CD1c-positive myeloid dendritic cell (primary cell): ENCODE measurements at regions not wholly inside any gene's neighbourhood (a gene's known extent, or its start where the extent isn't known, plus 50 kb on each side); places are given as distances from the start of the nearest gene placed in this dataset.

Experiments
- DNase-seq: peaks from one replicate; pipeline ENCODE4 v3.0.0-alpha.2; 2016; ENCODE audit errors: extremely low spot score

DNA sequence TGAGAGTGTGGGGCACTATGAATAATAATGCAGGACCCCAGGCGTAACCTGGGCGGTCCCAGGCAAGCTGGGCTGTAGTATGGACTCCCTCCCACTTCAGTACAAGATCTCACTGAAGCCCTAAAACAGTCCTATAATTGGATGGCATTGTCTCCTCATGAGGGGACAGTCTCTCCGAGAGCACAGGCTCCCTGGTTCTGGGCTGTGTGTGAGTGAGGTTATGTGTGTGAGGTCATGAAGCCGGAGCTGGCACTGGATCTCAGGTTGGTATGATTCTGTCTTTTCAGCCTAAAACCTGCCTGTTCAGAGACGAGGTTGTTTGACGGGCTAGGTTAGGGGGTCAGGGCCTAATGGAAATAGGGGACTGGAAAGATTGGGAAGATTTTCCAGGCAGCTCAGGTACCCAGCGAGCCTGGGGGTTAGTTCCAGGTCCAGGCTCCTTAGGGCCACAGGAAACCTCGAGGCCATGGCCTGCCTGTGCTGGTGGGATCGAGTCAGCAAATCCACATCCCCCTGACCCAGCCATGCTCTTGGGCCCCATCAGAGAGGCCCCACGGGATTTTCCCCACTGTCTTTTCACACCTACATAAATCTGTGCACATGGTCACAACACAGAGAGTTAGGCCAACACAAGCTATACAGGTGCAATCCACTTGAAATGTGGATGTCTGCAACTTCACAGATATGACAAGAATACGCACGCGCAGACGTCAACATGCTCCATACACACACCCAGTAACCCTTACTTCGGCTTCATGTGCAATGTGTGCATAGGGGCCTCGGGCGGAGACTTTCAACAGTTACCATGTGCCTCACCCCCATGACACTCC, 94.8 kb downstream of the INHBB start:
- DNase-seq: no peak

DNA sequence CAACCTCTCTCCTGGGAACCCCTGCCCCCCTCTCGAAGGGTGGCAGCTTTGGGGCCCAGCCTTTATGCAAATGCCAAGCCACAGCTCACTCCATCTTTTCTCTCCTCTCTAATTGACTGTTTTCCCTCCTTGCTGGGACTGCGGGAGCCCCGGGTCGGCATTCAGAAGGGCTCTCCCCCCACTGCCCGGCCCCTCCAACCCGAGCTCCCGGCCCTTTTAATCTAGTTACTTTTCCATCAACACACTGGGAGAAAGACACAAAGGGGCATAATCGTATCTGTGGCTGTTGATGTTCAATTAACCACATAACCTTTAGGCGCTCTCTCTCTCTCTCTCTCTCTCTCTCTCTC, 95.4 kb downstream of the INHBB start:
- no peak for DNase-seq

DNA sequence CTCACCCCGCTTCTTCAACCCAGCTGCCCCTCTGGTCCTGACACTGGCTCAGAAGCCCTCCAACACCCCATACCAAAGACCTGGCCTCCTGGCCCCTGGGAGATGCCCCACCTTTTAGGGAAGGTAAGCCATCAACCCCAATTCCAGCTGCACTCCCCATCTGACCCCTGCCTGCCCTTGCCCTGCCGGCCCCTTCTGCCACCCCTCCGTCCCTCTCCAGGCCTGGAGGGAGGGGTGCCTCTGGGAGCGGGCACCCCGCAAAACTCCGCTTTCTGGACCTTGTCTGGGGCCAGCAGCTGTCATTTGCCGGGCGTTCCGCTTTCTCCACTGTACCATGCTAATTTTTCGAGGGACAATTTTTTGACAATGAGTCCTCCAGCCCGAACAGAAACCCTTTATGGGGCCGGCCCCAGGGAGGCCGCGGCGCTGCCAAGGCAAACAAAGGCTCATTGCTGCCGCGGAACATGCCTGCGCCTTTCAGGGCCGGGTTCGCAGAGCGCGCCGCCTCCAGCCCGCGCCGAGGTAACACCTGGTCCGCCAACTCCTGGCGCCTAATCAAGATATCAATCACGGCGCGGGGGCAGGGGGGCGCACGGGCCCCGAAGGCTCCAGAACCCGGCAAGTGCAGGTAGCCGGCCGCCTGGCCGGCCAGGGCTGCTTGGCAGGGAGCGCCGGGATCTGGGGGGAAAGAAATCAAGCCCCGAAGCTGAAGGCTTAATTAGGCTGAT, 96.0 kb downstream of the INHBB start:
- DNase-seq: no peak

DNA sequence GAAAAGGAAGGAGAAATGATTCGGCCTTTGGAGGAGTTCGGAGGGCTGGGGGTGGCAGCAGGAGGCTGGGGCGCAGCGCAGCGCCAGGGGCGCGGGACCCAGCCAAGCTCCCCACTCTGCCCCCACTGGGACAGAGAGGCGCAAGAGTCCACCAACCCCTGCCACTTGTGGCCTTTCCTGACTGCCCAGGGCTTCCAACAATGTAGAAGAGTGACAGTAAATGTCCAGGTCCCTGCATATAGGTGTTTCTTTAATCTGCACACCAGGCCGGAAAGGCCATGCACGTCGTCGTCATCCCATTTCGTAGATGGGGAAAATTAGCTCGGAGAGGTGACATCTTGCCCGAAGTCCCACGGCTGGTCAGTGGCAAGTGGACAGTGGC, 96.6 kb downstream of the INHBB start:
- no peak for DNase-seq

DNA sequence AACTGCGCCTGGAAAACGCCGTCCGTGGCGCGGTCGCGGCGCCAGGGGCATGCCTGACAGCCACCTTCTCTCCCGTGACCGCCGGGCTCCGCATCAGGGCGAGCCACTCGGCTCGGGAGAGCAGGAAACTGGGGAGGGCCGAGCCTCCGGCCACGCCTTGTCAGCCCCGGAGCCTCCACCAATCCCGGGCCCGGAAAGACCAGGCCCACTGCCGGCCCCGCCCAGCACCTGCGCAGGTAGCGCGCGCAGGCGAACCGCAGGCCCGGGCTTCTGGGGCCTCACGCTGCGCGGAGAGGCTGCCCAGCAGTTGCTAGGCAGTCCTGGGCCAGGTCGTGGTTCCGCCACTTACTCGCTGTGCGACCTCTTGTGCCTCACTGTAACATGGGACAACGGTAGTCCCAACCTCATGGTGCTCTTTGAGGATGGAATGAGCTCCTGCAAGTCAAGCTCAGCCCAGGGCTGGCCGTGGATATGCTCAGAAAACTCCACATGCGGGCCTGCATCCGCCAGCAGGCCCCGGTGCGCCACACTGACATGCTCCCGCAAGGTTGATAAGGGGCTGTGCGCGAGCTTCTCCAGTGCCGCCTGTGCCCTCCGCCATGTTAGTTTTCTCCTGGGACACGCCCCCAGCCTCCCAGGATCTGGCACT, 97.1 kb downstream of the INHBB start:
- DNase-seq: no peak

DNA sequence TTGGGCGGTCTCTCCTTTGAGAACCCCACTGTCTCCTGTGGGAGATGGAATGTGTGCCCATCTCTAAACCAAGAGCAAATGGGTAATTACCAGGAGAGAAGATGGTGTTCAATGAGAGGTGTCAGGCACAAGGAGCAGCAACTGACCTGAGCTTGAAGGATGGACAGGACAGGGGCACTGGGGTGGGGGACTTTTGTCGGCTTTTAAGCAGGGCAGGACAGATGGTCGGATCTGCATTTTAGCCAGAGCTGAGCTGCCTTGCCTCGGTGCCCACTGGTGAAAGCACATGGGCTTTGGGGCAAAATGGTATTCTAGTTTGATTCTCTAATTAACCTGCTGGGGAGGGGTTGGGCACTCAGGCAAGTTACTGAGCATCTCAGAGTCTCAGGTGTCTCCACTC, 98.0 kb downstream of the INHBB start:
- DNase-seq: no peak

DNA sequence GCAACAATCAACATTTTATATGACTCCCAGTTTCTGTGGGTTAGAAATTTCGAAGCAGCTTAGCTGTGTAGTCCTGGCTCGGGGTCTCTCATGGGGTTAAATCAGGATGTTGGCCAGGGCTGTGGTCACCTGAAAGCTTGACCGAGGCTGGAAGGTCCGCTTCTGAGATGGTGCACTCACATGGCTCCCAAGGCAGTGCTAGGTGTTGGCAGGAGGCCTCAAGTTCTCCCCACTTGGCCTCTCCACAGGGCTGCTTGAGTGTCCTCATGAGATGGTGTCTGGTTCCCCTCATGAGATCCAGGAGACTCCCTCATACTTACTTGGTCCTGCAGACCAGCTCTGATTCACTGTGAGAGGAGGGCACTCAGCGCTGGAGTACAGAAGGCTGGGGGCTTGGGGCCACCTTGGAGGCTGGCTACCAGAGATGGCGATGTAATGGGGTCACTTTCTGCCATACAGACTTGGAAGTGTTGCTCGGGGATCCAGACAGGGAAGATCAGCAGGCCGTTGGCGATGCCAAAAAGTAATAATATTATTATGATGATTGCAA, 98.8 kb downstream of the INHBB start:
- no peak for DNase-seq

DNA sequence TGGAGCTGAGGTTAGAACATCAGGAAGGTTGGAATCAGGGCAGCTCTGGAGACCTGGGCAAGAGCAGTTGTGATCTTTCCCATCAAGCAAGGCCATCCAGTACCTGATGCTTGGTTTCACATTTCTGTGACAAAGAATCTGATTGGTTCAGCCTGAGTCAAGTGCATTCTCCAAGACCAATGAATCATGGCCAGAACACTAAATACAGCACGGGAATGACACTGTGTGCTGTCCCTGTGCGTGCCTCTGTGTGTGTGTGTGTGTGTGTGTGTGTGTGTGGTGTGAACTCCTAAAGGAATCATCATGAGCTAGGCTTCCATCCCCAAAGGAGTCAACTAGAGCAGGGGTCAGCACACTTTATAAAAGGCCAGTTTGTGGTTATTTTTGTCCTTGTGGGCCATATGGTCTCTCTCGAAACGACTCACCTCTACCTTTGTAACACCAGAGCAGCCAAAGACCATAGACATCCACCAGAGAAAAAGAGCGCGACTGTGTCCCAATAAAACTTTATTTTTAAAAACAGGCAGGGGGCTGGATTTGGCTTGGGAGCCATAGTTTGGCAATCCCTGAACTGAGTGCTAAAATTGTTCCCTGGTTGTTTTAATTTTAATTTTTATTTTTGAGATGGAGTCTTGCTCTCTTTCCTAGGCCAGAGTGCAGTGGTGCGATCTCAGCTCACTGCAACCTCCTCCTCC, 99.7 kb downstream of the INHBB start:
- DNase-seq: no peak

DNA sequence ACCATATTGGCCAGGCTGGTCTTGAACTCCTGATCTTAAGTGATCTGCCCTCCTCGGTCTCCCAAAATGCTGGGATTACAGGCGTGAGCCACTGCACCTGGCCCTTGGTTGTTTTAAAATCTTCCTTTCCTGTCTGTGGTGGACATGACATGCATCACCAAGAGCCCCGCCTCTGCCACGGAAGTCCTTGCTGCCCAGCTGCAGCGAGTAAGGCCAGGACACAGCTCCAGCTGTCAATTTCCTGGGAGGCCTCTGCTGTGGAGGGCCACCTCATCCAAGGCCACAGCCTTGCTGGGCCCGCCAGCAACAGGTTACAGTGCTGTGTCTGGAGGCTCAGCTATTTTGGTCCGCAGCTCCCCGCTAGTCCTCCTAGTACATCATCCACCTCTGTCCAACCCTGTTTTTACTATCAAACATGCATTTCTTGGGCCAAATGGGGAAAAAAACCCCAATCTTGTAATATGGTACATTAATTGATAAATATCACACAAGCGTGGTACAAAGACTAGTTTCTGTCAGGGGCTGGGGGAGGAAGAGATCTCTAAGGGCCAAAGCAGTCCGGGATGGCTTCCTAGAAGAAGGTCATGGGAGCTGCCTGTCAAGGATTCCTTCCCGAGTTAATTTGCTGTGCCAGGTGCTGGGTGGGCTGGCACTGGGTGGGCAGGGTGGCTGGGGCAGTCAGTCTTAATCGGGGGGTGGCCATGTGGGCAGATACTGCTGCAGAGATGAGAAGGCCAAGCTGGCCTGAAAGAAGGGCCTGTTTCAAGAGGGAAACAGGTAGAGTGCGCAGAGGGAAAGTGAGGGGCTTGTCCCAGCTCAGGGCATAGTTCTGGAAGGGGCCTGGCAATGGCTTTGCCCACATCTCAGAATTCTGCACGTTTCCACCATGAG, 100.5 kb downstream of the INHBB start:
- DNase-seq: no peak

DNA sequence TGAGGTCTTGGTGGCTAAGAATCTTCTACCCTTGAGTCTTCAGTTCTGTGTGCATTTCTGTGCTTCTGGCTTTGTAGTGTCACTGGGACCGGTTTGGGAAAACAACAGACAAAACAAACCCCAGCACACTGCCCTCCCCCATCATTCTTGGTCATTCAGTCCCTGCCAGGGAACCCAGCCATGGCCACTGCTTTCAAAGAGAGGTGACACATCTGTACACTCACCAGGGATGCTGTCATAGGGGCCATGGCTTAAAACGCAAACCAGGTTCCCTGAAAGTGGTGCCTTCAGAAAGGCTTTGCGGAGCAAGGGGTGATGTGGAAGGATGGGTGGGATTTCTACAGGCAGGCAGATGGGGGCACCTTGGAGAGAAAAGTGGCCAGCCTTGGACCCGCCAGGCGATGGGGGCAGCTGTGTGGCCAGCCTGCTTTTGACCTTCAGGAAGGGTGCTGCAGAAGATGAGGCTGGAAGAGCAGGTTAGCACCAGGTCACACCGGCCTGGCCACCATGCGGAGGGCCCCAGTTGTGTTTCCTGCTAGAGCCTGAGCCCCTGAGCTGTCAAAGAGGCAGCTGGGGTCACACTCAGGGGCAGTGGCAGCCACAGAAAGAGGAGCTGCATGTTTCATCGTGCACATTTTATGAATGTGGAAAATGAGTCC, 101.3 kb downstream of the INHBB start:
- DNase-seq: no peak

DNA sequence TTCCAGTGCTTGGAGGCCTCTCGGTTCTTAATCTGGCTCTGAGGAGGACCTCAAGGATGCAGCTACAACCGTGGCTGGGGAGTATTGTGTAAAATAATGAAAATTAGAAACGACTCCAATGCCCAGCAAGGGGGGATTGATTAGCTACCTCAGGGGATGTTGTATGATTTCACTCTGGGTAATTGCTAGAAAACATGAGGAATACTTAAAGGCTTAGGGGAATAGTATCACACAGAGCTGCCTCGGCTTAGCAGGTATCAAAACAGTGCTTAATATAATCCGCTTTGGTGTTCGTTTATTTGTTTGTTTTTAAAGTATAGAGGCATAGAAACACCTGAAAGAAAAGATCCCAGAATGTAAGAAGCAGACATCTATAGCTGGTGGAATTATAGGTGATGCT, 102.5 kb downstream of the INHBB start:
- DNase-seq: no peak

DNA sequence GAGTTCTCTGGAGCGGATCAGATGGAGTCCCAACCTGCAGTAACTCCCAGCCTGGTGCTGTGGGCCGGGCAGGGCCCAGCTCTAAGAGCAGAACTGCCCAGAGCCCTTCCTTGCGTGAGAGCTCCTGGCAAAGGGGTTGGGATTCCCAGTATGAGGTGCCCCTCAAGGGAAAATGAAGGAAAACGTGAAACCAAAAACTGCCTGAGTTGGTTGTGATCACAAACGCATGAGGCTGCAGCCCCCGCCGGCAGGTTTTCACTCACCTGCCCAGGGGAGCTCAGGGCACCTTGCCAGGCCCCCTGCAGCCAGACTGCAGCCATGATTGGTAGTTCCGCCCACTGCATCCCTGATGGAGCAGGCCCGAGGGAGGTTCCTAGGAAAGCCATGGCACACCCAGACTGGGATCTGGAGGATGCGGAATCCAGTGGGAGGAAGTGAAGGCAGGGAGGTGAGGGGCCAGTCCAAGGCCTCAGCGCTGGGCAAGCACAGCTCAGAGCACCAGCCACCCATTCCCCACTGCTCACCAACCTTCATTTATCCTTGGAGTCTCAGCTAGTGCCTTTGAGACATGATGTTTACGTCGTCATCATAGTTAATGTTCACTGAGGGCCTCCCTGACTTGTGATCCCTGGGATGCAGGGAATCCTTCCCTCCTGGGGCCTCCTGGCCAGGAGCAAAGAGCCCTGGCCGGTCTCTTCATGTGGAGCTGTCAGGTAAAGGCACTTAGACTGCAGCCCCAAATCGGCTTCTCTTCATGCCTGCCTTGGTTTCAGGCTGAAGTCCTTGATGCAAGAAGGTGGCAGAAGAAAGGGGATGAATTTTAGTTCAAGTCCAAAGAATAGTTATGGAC, 103.2 kb downstream of the INHBB start:
- no peak for DNase-seq

DNA sequence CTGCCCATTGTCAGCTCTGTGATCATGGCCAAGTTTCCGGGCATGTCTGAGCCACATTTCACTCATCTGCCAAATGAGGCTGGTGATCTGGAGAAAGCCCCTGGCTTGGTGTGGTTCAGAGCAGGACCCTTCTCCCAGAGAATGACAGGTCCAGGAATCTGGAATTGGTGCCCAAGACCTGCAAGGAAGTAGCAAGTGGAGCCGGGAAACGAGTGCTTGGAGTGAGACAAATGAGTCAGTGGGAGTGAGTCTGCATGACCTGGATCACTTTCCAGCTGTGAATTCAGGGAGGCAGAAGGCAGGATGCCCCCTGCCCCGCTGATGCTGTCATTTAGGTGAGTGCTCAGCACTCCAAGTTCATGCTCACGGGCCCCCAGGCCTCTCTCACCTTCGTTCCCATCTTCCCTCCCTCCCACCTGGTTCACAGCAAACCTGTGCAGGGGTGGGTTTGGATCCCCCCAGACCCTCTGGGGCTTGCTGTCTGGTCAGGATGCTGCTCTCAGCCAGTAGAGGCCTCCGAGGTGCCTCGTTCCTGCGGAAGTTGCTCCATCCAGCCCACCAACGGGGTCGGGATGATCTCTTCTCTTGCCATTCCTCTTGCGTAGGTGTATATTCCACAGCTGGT, 104.4 kb downstream of the INHBB start:
- no peak for DNase-seq

DNA sequence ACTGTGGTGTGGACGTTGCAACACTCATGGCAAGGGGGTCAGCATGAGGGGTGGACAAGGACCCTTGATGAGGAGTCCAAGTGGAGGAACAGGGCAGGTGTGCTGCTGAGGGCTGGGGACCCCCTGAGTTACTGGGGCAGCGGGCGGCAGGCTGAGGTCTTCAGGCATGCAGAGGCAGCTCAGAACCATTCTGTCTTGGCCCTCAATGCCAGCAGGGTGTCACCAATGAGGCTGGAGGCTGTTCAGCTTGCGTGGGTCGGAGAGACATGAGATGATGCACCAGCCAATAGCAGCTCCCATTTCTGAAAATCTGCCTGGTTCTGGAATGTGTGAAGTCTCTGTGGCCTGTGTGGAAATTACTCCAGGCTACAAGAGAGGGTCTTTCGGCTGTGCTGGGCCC, 105.4 kb downstream of the INHBB start:
- no peak for DNase-seq

DNA sequence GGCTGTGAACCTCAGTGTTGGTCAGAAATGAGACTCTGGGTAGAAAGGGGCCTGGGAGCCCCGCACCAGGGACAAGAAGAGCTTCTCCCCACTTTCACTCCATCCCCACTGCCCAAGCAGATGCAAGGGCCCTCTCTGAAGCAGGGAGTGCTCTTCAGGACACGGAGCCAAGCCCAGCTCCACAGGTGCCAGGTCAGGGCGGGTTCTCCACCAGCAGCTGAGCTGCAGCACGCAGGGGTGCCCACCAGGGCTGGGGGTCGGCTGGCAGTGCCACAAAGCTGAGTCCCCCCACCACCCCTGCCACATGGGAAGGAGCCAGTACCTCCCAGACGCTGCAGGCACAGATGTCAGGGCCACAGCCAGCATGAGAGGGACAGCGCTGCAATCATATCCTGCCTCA, 106.2 kb downstream of the INHBB start:
- no peak for DNase-seq

DNA sequence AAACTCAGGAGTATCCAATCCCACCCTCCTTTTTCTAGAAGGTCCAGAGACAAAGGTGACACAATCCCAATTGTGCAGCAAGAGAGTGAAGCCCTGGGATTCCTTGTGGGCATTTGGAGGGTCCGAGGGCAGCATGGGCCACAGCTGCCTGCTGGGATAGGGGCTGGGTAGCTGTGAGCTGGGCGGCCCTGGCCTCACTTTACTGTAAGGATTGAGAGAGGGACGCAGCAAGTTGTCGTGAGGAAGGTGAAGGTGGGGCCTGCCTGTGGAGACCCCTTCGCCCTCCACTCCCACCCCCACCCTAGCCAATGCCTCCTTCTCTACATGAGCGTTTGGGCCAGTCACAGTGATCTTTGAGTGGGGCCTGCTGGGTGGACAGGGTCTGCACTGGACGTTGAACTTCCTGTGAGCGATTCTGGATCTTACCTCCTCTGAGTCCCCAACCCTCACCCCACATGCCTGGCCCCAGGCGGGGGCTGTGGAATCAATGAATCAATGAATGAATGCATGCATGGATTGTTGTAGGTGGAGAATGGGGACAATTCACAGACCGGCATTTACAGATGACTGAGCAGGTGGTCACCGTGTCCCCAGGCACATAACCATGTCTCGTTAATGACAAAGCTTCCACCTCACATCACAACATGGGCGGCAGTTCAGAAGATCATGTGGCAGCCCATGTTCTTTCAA, 107.2 kb downstream of the INHBB start:
- DNase-seq: no peak

DNA sequence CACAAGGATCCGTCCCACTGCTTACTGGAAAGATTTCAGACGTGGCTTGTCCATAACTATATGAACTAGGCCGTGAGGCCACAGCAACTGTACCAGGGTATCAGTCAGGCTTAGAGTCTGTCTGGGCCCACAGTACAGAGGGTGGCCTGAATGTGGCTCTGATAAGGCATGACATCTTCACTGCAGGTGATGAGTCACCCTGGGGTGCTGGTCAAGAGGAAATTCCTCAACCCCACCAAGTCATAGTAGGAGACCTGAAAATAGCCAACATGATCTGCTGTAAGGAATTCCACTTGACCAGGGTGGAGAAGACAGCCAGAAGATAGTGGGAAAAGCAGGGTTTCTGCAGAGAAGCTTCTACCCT, 107.7 kb downstream of the INHBB start:
- no peak for DNase-seq

DNA sequence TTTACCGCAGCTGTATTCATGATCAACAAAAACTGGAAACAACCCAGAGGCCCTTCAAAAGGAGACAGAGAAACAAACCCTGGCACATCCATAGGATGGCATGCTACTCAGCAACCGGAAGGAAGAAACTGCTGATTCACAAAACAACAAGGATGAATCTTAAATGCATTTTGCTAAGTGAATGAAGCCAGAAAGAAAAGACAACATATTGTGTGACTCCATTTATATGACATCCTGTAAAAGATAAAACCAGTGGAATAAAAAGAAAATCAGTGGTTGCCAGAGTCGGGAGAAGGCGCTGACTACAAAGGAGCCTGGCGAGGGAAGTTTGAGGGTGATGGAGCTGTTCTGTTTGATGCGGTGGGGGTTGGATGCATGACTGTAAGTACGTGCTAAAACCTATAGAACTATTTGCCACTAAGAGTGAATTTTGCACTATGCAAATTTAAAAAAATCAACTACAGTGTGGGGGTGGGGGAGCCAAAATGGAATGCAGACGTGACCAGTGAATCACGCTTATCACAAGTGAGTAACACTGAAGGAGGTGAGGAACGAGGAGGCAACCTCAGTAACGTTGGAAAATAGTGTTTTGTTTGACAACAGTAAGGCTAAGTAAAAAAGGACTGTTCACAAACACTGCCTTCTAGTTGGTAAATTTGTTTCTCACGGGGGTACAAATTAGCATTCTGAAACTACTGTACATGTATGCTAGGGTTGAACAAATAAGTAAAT, 108.9 kb downstream of the INHBB start:
- no peak for DNase-seq
